ENCODE measurements at regions not wholly inside any gene's neighbourhood (a gene's known extent, or its start where the extent isn't known, plus 50 kb on each side); places are given as distances from the start of the nearest gene placed in this dataset.

DNA sequence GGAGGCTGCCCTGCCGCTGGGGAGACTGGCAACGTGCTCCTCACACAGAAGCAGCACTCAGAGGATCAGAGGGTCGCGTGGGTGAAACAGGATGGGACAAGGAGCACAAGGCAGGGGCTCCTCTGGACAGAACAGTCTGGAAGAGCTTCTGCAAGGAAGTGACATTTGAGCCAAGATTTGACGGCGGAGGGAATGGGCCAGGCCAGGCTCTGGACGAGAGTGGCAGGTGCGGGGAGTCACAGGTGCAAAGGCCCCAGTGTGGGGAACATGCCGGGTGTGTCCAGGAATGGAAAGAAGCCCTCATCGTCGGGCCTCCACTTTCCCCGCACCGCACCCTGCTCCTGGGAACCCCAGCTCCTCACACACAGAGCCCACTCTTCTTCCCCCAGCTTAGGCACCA is 84.0 kb downstream of the RFLNA start:
- TF ChIP-seq, protein P1, sequence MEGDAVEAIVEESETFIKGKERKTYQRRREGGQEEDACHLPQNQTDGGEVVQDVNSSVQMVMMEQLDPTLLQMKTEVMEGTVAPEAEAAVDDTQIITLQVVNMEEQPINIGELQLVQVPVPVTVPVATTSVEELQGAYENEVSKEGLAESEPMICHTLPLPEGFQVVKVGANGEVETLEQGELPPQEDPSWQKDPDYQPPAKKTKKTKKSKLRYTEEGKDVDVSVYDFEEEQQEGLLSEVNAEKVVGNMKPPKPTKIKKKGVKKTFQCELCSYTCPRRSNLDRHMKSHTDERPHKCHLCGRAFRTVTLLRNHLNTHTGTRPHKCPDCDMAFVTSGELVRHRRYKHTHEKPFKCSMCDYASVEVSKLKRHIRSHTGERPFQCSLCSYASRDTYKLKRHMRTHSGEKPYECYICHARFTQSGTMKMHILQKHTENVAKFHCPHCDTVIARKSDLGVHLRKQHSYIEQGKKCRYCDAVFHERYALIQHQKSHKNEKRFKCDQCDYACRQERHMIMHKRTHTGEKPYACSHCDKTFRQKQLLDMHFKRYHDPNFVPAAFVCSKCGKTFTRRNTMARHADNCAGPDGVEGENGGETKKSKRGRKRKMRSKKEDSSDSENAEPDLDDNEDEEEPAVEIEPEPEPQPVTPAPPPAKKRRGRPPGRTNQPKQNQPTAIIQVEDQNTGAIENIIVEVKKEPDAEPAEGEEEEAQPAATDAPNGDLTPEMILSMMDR (IDR thresholded peaks at IDR 0.05) = no peak
- no peak for TF ChIP-seq ZFX (IDR thresholded peaks at IDR 0.05; ENCODE audit: borderline replicate concordance)
